CD4-positive, alpha-beta T cell (primary cell): ENCODE measurements at regions not wholly inside any gene's neighbourhood (a gene's known extent, or its start where the extent isn't known, plus 50 kb on each side); places are given as distances from the start of the nearest gene placed in this dataset.

Experiments
- ATAC-seq: fragments of 200-7000 bp; cut with Tn5 transposase; one replicate; pipeline ENCODE4 v1.10.0; 2022; ENCODE audit warnings: mild to moderate bottlenecking; ENCODE audit not compliant: poor library complexity
- CTCF ChIA-PET: fragments of 350-600 bp; sonication (Branson Sonifier 250); formaldehyde crosslinking; loops from one replicate; lab custom pipeline; 2021; ENCODE audit warnings: antibody characterized with exemption, inconsistent platforms; lab: Charles Lee
- POLR2A ChIA-PET: fragments of 350-600 bp; sonication (Branson Sonifier 250); formaldehyde crosslinking; loops from one replicate; lab custom pipeline; 2021; ENCODE audit warnings: antibody characterized with exemption, inconsistent platforms; lab: Charles Lee
- DNase-seq, 14 experiments: peaks; one replicate each; pipeline ENCODE4 v3.0.0-alpha.2; 2013 to 2020; ENCODE audit warnings: mixed read lengths in 2 of 14
- H3K27ac ChIP-seq, 2 donors: one replicate each; pipeline versions ENCODE4 v1.5.1 to v1.7.0; 2013; ENCODE audit warnings: low read length in 2 of 2, low read depth in 1 of 2, mild to moderate bottlenecking in 1 of 2
- H3K27me3 ChIP-seq, 2 experiments: 1 replicate in 1 of 2; 2 replicates in 1 of 2; pipeline versions ENCODE4 v1.6.1 to v1.7.0; 2013; ENCODE audit warnings: low read length in 2 of 2, control low read depth in 1 of 2, mild to moderate bottlenecking in 1 of 2, moderate library complexity in 1 of 2; ENCODE audit not compliant: insufficient read depth in 2 of 2, control insufficient read depth in 1 of 2
- H3K36me3 ChIP-seq: one replicate; pipeline ENCODE4 v1.6.1; 2013; ENCODE audit warnings: low read length, control low read depth; ENCODE audit not compliant: insufficient read depth
- H3K4me1 ChIP-seq: one replicate; pipeline ENCODE4 v1.6.1; 2013; ENCODE audit warnings: low read length, control low read depth; ENCODE audit not compliant: insufficient read depth
- H3K4me3 ChIP-seq: one replicate; pipeline ENCODE4 v1.5.1; 2013; ENCODE audit warnings: mild to moderate bottlenecking, low read length, moderate library complexity
- H3K9me3 ChIP-seq, 2 experiments: 1 replicate in 1 of 2; 2 replicates in 1 of 2; pipeline versions ENCODE4 v1.6.1 to v1.7.0; 2013; ENCODE audit warnings: low read length in 2 of 2, mild to moderate bottlenecking in 2 of 2, control low read depth in 1 of 2, moderate library complexity in 1 of 2; ENCODE audit not compliant: control insufficient read depth in 1 of 2, insufficient read depth in 1 of 2
- H3K27ac Mint-ChIP-seq: one replicate; pipeline ENCODE4 v1.8.0; 2020; ENCODE audit warnings: mixed read lengths
- H3K27me3 Mint-ChIP-seq: one replicate; pipeline ENCODE4 v1.8.0; 2021; ENCODE audit warnings: mixed read lengths
- H3K36me3 Mint-ChIP-seq: one replicate; pipeline ENCODE4 v1.8.0; 2021; ENCODE audit warnings: low read depth, mixed read lengths
- H3K4me1 Mint-ChIP-seq: one replicate; pipeline ENCODE4 v1.8.0; 2021; ENCODE audit warnings: low read depth, mixed read lengths
- H3K4me3 Mint-ChIP-seq: one replicate; pipeline ENCODE4 v1.8.0; 2020; ENCODE audit warnings: mild to moderate bottlenecking, mixed read lengths
- H3K9me3 Mint-ChIP-seq: one replicate; pipeline ENCODE4 v1.8.0; 2020; ENCODE audit warnings: mixed read lengths
- intact Hi-C, 2 experiments: fragments of 100-400 bp; cut with DNase I in 1 of 2; cut with micrococcal nuclease in 1 of 2; formaldehyde crosslinking; loops; one replicate each; pipeline versions ENCODE4 v1.15.1 to v1.9.0; 2023 to 2025; cut with DNase I, micrococcal nuclease
- TF ChIP-seq, protein P1 (sequence below): fragments of 200-600 bp; IDR thresholded peaks from one replicate; pipeline ENCODE4 v1.8.0; 2022; ENCODE audit warnings: antibody characterized with exemption, mild to moderate bottlenecking

DNA sequence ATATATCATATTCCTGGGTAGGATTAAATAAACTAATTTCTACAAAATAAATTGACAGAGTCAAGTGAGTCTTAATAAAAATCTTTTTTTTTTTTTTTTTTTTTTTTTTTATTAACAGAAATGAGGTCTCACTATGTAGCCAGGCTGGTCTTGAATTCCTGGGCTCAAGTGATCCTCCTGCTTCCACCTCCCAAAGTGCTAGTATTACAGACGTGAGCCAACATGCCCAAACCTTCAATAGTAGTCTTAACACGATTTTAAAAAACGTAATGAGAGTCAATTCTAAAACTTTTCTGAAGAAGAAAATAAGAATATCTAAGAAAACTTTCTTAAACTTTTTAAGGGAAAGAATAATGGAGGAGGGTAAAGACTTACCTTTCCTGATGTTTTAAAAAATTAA lies 84.2 kb downstream of the YIPF5 start:
- intact Hi-C loops = no loop called here
- Histone ChIP-seq H3K9me3 (peaks cover 0 to 2% of the 10 kb centered on the region in 2 experiments), H3K4me1 (no peaks in the 10 kb centered on the region), H3K36me3 (no peaks in the 10 kb centered on the region), H3K27ac (no peak overlapping the region), H3K27me3 (no peaks in the 10 kb centered on the region), H3K4me3 (no peak overlapping the region)
- H3K27ac Mint-ChIP-seq = no peak overlapping the region
- ChIA-PET CTCF (no interaction called here), POLR2A (no interaction called here)
- TF ChIP-seq, protein P1, sequence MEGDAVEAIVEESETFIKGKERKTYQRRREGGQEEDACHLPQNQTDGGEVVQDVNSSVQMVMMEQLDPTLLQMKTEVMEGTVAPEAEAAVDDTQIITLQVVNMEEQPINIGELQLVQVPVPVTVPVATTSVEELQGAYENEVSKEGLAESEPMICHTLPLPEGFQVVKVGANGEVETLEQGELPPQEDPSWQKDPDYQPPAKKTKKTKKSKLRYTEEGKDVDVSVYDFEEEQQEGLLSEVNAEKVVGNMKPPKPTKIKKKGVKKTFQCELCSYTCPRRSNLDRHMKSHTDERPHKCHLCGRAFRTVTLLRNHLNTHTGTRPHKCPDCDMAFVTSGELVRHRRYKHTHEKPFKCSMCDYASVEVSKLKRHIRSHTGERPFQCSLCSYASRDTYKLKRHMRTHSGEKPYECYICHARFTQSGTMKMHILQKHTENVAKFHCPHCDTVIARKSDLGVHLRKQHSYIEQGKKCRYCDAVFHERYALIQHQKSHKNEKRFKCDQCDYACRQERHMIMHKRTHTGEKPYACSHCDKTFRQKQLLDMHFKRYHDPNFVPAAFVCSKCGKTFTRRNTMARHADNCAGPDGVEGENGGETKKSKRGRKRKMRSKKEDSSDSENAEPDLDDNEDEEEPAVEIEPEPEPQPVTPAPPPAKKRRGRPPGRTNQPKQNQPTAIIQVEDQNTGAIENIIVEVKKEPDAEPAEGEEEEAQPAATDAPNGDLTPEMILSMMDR = no peak
- no peak for DNase-seq
- no peak overlapping the region for H3K4me3 Mint-ChIP-seq
- peaks cover 7% of the 10 kb centered on the region for H3K9me3 Mint-ChIP-seq
- no peaks in the 10 kb centered on the region for H3K36me3 Mint-ChIP-seq
- peaks cover 2% of the 10 kb centered on the region for H3K27me3 Mint-ChIP-seq
- no peaks in the 10 kb centered on the region for H3K4me1 Mint-ChIP-seq
- no peak for ATAC-seq

DNA sequence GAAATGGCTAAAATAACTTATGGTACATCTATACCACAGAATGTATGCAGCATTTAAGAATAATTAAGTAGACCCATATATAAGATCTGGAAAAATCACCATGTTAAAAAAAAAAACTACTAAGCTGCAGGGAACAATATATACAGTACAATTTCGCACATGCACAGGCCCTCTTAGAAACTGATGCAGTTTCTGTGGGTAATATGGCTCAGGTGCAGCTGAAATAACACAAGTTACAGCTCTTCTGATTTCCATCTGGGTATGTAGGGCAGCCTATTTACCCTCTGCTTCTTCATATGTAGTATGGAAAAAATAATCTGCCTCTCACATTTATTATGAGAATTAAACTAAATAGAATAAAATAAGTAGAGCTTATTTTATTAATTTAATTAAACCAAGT lies 82.9 kb downstream of the YIPF5 start:
- H3K27me3 Mint-ChIP-seq = peaks cover 7% of the 10 kb centered on the region
- H3K4me3 Mint-ChIP-seq = no peak overlapping the region
- ATAC-seq = no peak
- Histone ChIP-seq H3K27me3 (no peaks in the 10 kb centered on the region), H3K9me3 (no peaks in the 10 kb centered on the region), H3K4me3 (no peak overlapping the region), H3K4me1 (no peaks in the 10 kb centered on the region), H3K36me3 (no peaks in the 10 kb centered on the region), H3K27ac (no peak overlapping the region)
- TF ChIP-seq, protein P1 = no peak
- H3K36me3 Mint-ChIP-seq = no peaks in the 10 kb centered on the region
- H3K9me3 Mint-ChIP-seq = peaks cover under 1% of the 10 kb centered on the region
- no peaks in the 10 kb centered on the region for H3K4me1 Mint-ChIP-seq
- intact Hi-C loops = no loop called here
- H3K27ac Mint-ChIP-seq = no peak overlapping the region
- no peak for DNase-seq
- CTCF ChIA-PET = interaction anchor here (1.3 kb wide), 2 partner anchors 14 to 59 kb away, joined by 3 read pairs; no protein-coding TSS in a partner anchor
- POLR2A ChIA-PET = no interaction called here

DNA sequence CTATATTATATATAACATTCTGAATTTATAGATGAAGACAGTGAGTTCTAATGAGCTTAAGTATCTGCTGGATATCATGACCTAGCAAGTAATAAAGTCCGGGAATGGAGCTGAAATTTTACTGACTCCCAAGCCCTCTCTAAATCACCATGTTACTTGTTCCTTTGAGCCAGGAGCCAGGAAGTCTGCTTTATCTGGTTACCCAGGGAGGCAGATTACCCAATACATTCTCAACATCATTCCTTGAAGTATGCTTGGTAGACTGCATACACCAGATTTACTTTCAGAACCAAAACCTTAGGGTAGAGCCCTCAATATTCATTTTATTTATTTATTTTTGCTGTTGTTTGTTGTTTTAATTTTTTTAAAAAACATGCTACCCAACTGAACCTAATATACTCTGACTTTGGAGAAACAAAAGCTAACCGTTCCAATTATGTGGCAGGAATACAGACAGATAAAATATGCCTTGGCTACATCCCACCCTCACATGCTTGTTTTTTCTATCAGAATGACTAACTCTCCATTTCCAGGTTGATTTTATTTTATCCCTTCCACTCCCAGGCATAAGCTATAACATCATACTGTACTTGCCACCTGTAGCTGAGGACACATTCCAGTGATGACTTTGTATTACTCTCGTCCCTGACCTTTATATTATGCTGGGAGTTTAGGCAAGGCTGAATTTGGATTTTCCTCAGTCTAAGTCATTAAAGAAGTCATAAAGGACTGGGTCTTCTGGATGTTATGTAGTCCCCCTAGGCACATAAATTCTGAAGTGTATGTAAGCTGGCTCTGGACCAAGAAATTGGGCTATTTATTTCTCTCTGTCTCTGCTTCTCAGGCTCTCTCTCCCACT lies 82.0 kb downstream of the YIPF5 start:
- Mint-ChIP-seq H3K4me3 (no peak overlapping the region), H3K9me3 (no peaks in the 10 kb centered on the region), H3K4me1 (no peaks in the 10 kb centered on the region), H3K27me3 (peaks cover 7% of the 10 kb centered on the region), H3K27ac (no peak overlapping the region), H3K36me3 (no peaks in the 10 kb centered on the region)
- Histone ChIP-seq H3K4me3 (no peak overlapping the region), H3K27ac (no peak overlapping the region), H3K27me3 (no peaks in the 10 kb centered on the region), H3K36me3 (no peaks in the 10 kb centered on the region), H3K4me1 (no peaks in the 10 kb centered on the region), H3K9me3 (no peaks in the 10 kb centered on the region)
- intact Hi-C loops = no loop called here
- CTCF ChIA-PET = interaction anchor here (1.3 kb wide), 2 partner anchors 15 to 58 kb away, joined by 3 read pairs; no protein-coding TSS in a partner anchor
- POLR2A ChIA-PET = no interaction called here
- TF ChIP-seq, protein P1 = no peak
- no peak for ATAC-seq
- DNase-seq = no peak
